KBM-7 (cell line): ENCODE measurements at regions not wholly inside any gene's neighbourhood (a gene's known extent, or its start where the extent isn't known, plus 50 kb on each side); places are given as distances from the start of the nearest gene placed in this dataset.

Experiments
- DNase-seq: peaks from one replicate; pipeline ENCODE4 v3.0.0-alpha.2; 2015
- in situ Hi-C: fragments of 300-500 bp; cut with MboI; formaldehyde crosslinking; loops from 2 replicates; pipeline ENCODE4 v1.14.3; 2020; ENCODE audit warnings: low sequenced_read_pairs, low pct_unique_long_range_greater_than_20kb, mixed read lengths

DNA sequence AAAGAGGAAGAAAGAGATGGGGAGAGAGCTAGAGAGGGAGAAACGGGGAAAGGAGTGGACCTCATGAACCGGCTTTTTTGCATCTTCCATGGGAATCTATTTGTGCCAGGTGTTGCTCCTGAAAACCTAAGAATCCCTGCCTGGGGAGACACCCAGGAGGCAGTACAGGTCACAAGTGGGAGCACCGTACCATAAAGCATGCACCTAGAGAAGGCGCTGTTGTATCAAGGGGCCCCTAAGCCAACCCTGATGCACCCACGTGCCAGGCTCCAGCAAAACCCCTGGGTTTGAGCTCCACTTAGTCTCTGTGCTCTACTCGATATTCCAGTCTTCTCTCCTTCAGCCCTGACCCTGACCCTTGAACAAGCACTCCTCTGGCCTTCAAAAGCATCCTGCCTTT, 233.6 kb downstream of the RRAGC start:
- in situ Hi-C loops: no loop called here
- DNase-seq: no peak

DNA sequence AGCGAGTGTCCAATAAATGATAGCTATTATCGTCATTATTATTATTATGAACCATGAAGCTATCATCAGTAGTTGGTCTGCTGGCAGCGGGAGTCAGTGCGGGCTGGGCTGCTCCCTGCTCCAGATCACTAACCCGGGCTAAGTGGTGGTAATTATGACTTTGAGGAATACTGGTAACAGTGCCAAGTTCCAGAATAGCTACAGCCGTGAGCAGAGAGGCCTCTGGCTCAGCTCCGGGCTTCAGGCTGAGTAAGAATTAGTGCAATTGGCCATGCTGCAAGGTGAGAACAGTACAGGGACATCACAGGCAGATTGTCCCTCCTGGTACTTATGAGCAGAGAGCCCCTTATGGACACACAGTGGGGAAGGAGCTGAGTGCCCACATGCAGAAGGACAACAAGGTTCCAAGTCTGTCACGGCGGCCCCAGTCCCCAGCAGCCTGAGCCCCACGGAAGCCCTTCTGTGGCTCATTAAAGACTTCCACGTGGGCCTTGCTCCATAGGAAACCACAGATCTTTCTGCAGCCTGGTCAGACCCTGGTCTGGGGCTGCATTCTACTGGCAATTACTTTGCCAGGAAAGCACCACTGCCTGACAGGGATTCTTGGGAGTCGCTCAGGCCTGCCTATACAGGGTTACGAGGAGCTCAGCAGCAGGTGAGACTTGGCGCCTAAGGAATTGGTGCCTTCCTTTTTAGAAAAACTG, 235.1 kb downstream of the RRAGC start:
- in situ Hi-C loops: no loop called here
- no peak for DNase-seq

DNA sequence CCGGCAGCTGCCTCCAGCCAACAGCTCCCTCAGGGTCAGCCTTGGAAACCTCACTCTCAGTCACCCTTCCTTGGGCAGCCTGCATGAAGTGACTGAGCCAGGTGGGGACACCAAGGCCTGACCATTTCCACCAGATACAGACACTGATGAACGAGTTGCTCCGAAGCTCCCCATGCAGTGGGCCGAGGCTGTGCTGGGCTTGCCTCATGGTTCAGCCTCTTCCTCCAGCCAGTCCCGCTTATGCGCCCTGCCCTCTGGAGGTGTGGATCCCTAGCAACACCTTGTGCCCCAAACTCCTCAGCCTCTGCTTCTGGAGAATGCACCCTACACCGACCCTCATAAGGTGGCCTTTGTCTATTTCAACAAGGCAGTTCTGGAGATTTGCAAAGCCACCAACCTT, 236.0 kb downstream of the RRAGC start:
- no peak for DNase-seq
- in situ Hi-C loops: no loop called here

DNA sequence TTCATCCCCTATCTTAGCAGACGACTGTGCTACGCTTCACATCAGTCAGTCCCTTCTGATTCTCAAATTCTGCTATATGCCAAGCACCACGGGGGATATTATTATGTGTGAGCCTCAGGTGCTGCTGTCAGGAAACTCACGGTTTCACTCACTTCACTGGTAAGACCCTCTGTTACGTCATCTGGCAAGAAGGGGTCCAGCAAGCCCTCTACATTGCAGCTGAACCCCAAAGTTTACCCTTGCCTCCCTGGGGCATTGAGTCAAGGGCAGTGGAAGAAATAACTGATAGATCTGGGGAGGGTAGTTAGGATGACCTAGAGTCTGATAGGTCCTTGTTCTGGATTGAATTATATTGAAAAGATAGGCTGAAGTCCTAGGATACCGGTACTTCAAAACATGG, 237.4 kb downstream of the RRAGC start:
- in situ Hi-C loops: no loop called here
- DNase-seq: no peak

- in situ Hi-C loops: no loop called here
- DNase-seq: no peak
Observed at GRCh38 chr1:38616846-38617245, 242.7 kb downstream of the RRAGC start.

- no peak for DNase-seq
- in situ Hi-C loops: no loop called here
Observed at GRCh38 chr1:38615680-38616079, 243.9 kb downstream of the RRAGC start.

DNA sequence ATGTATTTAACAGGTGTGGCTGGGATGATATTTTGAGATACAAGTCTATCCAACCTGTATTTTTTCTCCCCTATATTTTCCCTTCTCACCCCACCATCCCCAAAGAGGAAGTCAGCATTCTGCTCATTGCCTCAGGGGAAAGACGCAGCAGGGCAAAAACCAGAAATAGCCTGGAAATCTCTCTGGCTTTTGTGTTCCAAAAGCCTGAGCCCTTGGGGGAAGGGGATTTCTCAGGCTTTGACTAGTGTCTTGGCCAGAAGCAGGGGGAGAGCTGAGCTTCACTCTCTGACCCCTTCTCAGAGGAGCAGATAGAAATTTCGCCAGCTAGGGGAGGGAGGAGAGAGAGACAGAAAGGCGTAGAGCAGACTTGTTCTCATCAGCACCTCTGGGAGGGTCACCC, 244.7 kb downstream of the RRAGC start:
- DNase-seq: no peak
- in situ Hi-C loops: no loop called here

GRCh38 chr1:38613996-38614395, 245.6 kb downstream of the RRAGC start:
- no peak for DNase-seq
- in situ Hi-C loops: no loop called here

- in situ Hi-C loops: no loop called here
- no peak for DNase-seq
Observed at GRCh38 chr1:38612951-38613350, 246.6 kb downstream of the RRAGC start.

- in situ Hi-C loops: no loop called here
Observed at GRCh38 chr1:38611664-38612211, 247.8 kb downstream of the RRAGC start.

DNA sequence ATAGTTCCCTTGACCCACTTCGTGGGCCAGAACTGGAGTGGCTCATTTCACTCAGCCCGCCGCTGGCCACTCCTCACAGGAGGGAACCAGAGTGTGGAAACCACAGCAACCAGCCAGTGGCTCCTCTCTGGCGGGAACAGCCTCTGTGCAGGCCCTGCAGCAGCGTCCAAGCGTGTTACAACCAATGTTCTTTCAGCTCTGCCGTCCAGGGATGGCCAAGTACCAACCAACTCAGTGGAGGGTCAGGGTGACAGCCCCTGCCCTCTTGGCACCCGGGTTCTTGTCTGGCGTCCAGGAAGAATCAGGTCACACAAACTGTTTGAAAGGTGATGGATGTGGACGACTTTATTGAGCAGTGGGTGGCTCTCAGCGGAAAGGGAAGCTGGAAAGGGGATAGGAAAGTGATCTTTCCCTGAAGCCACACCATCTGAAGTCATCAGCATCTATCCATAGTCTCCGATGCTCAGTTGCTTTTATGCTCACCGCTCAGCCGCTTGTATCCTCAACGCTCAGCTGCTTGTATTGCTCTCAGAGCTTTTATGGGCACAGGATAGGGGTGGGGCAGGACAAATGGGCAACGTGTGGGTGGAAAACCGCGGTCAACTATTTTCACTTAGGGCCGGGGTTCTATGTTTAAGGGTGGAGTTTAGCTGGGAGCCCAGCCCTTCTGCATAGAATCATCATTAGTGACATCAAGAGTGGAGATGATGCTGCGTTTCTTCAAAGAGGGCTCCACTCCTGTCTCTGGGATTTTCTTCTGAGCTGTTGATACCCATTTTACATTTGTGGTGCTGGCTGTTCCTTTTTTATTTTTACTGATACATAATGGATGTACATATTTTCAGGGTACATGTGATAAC, 250.2 kb downstream of the RRAGC start:
- no peak for DNase-seq
- in situ Hi-C loops: no loop called here

More at GRCh38 chr1:38611664-38612211, 247.8 kb downstream of the RRAGC start:
- no peak for DNase-seq

DNA sequence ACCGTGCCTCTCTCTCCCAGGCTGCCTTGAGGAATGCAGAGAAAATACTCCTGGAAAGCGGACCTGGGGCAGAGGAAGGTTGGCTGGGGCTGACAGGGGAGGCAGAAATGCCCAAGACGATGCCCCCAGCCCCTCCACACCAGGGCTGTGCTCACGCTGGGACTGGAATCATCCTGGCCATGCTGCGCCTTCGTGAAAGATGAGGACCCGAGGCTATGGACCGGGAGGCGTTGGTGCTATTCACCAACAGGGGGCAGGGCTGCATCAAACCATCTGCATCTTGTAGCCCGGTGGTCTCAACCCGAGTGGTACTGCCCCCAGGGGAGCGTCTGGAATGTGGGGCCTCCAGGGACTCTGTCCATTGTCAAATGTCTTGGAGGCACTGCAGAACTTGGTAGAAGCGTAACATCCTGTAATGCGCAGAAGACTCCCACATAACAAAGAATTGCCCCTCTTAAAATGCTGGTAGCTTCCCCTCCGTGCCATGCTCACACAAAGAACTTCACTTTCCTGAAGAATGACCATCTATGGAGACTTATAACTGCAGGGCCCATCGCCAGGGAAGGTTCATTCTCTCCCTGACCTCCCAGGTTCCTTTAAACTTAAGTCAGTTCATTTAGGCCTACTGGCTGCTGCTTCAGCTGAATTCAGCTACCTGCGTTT, 251.2 kb downstream of the RRAGC start:
- in situ Hi-C loops: no loop called here
- DNase-seq: peak; percentile 37

GRCh38 chr1:38607526-38607925, 252.0 kb downstream of the RRAGC start:
- in situ Hi-C loops: no loop called here

DNA sequence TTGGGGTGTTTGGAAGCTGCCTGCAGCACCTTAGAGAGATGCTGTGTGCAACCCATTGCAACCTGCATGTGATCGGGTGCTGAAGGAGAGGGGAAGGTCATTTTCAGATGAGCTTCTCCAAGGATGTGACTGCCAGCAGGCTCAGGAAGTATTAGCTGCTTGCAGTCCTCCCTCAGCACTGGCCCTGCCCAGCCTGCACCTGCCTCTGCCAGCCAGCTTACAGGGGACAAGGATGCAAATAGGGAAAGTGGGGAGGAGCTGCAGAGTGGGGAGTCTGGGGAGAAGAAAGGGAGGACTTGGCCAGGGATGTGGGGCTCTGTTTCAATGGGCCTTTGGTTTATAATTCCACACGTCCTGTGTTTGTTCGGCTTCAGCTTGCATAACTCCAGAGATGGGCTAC, 254.5 kb downstream of the RRAGC start:
- DNase-seq: no peak
- in situ Hi-C loops: no loop called here

More at GRCh38 chr1:38607526-38607925, 252.0 kb downstream of the RRAGC start:
- DNase-seq: no peak

- in situ Hi-C loops: no loop called here
Observed at GRCh38 chr1:38603907-38604306, 255.7 kb downstream of the RRAGC start.

GRCh38 chr1:38600905-38601304, 258.7 kb downstream of the RRAGC start:
- in situ Hi-C loops: no loop called here
- DNase-seq: no peak

More at GRCh38 chr1:38603907-38604306, 255.7 kb downstream of the RRAGC start:
- no peak for DNase-seq

- in situ Hi-C loops: no loop called here
- DNase-seq: no peak
Observed at GRCh38 chr1:38600286-38600685, 259.3 kb downstream of the RRAGC start.

GRCh38 chr1:38598118-38598517, 261.5 kb downstream of the RRAGC start:
- DNase-seq: no peak
- in situ Hi-C loops: no loop called here

- in situ Hi-C loops: no loop called here
- no peak for DNase-seq
Observed at GRCh38 chr1:38589036-38589435, 270.5 kb downstream of the RRAGC start.

DNA sequence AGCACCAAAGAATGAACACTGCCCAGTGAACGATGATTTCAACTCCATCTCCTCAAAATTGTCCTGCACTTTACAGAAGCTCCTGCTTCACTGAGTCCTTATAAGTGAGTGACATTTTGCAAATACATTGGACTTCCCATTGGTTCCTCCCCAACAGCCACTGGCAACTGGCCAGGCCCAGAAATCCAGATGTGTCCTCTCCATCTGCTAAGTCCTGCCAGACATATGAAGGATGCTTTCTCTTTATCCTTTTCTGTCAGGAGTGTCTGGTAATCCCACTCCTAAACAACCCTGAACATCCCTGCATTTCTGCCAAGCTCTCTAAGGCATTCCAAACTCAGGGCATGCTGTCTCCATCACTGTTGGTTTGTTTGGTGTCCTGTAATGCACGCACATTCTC, 271.8 kb downstream of the RRAGC start:
- in situ Hi-C loops: no loop called here
- no peak for DNase-seq
